Breast epithelium (tissue), 3 donors: ENCODE measurements at regions not wholly inside any gene's neighbourhood (a gene's known extent, or its start where the extent isn't known, plus 50 kb on each side); places are given as distances from the start of the nearest gene placed in this dataset.

ENCODE experiments used
- CTCF ChIP-seq, 3 donors: fragments of 450-650 bp; IDR thresholded peaks; one replicate each; pipeline ENCODE4 v1.5.1; 2016 to 2017; ENCODE audit warnings: antibody characterized with exemption in 3 of 3, mild to moderate bottlenecking in 3 of 3, moderate library complexity in 3 of 3
- POLR2AphosphoS5 ChIP-seq, 3 donors: sonication (generic); formaldehyde crosslinking; IDR thresholded peaks; one replicate each; pipeline ENCODE4 v1.6.1; 2017; ENCODE audit warnings: antibody characterized with exemption in 3 of 3

DNA sequence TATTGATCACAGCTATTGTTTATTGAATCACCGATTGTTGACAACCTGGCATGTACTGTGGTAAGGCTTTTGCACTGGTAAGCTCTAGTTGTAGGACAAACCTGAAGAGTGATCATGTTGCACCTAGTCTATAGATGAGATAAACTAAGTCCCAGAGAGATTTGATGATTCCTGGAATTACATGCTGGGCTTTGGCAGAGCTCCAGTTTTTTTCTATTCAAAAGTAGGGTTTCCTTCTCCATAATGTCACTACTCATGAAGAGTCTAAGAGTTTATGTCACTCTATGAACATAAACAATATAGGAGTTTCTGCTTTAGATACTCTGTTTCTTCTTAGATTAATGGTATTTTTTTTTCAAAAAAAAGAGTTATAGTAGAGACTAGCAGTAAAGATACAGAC, 72.0 kb downstream of the BMP4 start:
- TF ChIP-seq POLR2AphosphoS5 (IDR thresholded peaks at IDR 0.05) = no peak
- TF ChIP-seq CTCF (IDR thresholded peaks at IDR 0.05) = no peak
